ENCODE measurements at regions not wholly inside any gene's neighbourhood (a gene's known extent, or its start where the extent isn't known, plus 50 kb on each side); places are given as distances from the start of the nearest gene placed in this dataset.

DNA sequence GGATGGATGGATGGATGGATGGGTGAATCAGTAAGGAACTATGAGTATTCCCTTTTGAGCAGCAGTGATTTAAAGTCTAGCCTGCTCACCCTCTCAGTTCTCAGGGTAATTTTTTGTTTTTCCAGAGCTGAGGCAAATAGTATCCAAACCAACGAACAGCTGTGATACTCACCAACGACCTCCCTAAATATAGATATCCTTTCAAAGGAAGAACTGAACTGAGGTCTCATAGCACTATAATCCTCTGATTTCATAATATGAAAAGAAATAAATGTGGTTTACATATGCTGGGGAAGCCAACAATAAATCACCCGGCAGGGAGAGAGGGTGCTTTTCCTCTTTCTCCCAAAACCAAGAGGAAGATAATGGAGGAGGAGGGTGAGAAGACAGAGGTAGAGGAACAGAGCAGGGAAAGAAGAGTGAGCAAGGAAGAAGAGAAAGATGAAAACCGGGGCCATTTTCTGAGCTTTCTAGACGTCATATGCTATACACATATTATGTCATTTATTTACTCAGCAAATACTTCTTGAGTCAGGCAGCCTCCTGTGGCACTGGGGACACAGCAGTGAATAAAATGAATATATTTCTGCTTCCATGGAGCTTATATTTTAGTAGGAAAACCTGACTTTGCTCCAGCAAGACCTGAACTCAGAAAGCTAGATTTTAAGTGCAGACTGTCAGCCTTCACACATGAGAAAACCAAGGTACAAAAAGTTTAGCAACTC lies 710.7 kb upstream of the TBX3 start:
- Mint-ChIP-seq H3K4me1 (ENCODE audit: low read depth) (no peaks in the 10 kb centered on the region), H3K27ac (no peak overlapping the region), H3K4me3 (no peak overlapping the region), H3K27me3 (ENCODE audit: insufficient read depth) (no peaks in the 10 kb centered on the region), H3K9me3 (peaks cover 29% of the 10 kb centered on the region), H3K36me3 (ENCODE audit: low read depth) (no peaks in the 10 kb centered on the region)
- no peak for DNase-seq (ENCODE audit: low spot score)
- intact Hi-C loops (cut with micrococcal nuclease): no loop called here

DNA sequence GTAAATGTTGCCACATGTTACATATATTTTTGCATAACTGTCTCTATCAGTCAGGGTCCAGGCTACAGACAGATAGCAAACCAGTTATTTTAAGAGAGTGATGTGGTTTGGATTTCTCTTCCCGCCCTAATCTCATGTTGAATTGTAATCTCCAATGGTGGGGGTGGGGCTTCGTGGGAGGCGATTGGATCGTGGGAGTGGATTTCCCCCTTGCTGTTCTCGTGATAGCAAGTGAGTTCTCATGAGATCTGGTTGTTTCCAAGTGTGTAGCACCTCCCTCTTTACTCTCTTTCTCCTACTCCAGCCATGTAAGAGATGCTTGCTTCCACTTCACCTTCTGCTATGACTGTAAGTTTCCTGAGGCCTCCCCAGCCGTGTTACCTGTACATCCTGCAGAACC lies 704.2 kb upstream of the TBX3 start:
- no peak for DNase-seq (ENCODE audit: low spot score)
- Mint-ChIP-seq H3K9me3 (peaks cover 7% of the 10 kb centered on the region), H3K4me1 (ENCODE audit: low read depth) (no peaks in the 10 kb centered on the region), H3K36me3 (ENCODE audit: low read depth) (no peaks in the 10 kb centered on the region), H3K27me3 (ENCODE audit: insufficient read depth) (no peaks in the 10 kb centered on the region), H3K4me3 (no peak overlapping the region), H3K27ac (no peak overlapping the region)
- intact Hi-C loops (cut with micrococcal nuclease): no loop called here

DNA sequence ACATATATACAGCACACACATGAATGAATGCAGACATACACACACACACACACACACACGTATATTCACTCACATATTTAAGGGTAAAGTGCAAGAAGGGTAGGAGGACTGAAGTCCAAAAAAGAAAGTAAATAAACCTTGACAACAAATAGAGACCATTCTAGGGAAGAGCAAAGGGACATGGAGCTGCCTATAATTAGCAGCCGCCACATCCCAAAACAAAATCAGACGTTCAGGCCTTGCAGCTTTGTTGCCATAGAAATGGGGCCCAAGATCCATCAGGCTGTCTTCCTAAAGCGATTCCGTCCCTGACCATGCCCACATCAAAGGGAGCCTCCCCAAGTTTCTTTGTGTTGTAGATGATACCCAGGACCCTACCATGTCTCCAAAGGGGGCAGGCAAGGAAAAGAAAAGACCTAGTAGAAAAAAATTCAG lies 703.5 kb upstream of the TBX3 start:
- no peak for DNase-seq (ENCODE audit: low spot score)
- intact Hi-C loops (cut with micrococcal nuclease): no loop called here
- peaks cover 6% of the 10 kb centered on the region for H3K27me3 Mint-ChIP-seq (ENCODE audit: insufficient read depth)
- H3K9me3 Mint-ChIP-seq: peaks cover 7% of the 10 kb centered on the region
- no peak overlapping the region for H3K4me3 Mint-ChIP-seq
- H3K27ac Mint-ChIP-seq: no peak overlapping the region
- H3K36me3 Mint-ChIP-seq (ENCODE audit: low read depth): no peaks in the 10 kb centered on the region
- no peaks in the 10 kb centered on the region for H3K4me1 Mint-ChIP-seq (ENCODE audit: low read depth)

DNA sequence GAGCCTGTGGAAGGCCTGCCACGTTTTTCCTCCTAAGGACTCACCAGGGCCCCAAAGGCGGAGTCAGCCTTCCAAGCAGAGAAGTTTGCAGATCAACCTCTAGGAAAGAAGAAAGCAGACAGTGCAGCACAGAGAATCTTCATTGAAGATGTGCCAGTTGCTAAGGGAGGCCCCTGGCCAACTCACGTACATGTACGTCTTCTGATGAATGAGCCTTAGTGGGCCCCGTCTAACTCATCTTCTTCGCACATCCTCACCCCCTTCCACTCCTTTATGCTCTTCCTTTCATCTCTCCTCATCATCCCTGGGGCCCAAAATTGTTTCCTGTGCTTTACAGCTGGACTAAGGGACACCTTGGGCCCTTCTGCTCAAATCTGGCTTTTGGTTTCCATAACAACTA lies 703.0 kb upstream of the TBX3 start:
- DNase-seq (ENCODE audit: low spot score): no peak
- no peak overlapping the region for H3K4me3 Mint-ChIP-seq
- intact Hi-C loops (cut with micrococcal nuclease): no loop called here
- H3K9me3 Mint-ChIP-seq: peaks cover 7% of the 10 kb centered on the region
- no peak overlapping the region for H3K27ac Mint-ChIP-seq
- no peaks in the 10 kb centered on the region for H3K4me1 Mint-ChIP-seq (ENCODE audit: low read depth)
- H3K27me3 Mint-ChIP-seq (ENCODE audit: insufficient read depth): peaks cover 6% of the 10 kb centered on the region
- H3K36me3 Mint-ChIP-seq (ENCODE audit: low read depth): no peaks in the 10 kb centered on the region

DNA sequence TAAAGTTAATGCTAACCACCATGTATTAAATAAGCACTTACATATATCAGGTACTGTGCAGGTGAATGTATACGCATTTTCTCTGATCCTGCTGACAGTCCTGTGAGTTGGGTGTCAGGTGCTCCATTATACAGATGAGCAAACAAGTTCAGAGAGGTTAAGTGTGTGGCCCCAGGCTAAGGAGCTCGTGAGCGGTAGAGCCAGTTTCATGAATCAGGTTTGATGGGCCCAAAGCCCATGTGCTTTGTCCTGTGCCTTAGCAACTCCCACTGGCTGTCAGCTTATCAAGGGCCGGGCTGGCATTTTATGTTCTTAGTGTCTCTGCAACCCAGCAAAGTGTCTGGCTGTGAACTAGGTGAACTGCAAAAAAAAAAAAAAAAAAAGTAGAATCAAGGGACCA lies 701.2 kb upstream of the TBX3 start:
- Mint-ChIP-seq H3K27ac (no peak overlapping the region), H3K4me3 (no peak overlapping the region), H3K36me3 (ENCODE audit: low read depth) (no peaks in the 10 kb centered on the region), H3K27me3 (ENCODE audit: insufficient read depth) (peaks cover 8% of the 10 kb centered on the region), H3K9me3 (peaks cover 7% of the 10 kb centered on the region), H3K4me1 (ENCODE audit: low read depth) (no peaks in the 10 kb centered on the region)
- intact Hi-C loops (cut with micrococcal nuclease): no loop called here
- DNase-seq (ENCODE audit: low spot score): no peak

DNA sequence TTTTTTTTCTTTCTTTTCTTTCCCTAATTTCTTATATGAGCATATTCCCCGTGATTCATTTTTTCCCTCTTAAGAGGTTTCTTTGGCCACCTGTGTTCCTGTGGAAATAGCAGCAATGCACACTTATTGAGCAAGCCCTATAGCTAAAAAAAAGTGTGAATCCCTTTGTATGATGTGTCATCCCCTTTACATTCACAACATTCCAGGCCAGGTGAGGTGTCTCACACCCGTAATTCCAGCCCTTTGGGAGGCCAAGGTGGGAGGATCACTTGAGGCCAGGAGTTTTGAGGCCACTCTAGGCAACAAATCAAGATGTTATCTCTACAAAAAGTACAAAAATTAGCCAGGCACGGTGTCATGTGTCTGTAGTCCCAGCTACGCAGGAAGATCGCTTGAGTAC lies 700.4 kb upstream of the TBX3 start:
- no peaks in the 10 kb centered on the region for H3K36me3 Mint-ChIP-seq (ENCODE audit: low read depth)
- DNase-seq (ENCODE audit: low spot score): no peak
- intact Hi-C loops (cut with micrococcal nuclease): no loop called here
- H3K4me1 Mint-ChIP-seq (ENCODE audit: low read depth): no peaks in the 10 kb centered on the region
- H3K4me3 Mint-ChIP-seq: no peak overlapping the region
- H3K9me3 Mint-ChIP-seq: peaks cover 7% of the 10 kb centered on the region
- H3K27ac Mint-ChIP-seq: no peak overlapping the region
- peaks cover 8% of the 10 kb centered on the region for H3K27me3 Mint-ChIP-seq (ENCODE audit: insufficient read depth)

DNA sequence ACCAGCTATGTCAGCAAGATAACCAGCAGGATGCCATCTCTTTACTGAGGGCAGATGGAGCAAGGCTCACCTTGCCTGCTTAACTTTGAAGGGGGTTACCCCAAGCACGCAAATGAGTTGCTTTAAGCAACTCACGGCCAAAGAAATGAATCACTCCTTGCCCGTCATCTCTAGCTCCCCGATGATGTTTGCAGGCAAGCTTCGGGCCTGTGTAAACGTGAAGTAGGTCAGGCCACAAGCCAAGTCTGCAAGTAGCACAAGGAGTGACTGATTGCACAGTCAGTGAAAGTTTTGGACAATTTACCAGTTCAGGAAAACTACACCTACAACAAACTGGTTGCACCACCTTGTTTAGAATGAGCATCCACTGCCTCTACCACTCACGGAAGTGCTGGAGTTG lies 699.7 kb upstream of the TBX3 start:
- intact Hi-C loops (cut with micrococcal nuclease): no loop called here
- peaks cover 8% of the 10 kb centered on the region for H3K27me3 Mint-ChIP-seq (ENCODE audit: insufficient read depth)
- H3K36me3 Mint-ChIP-seq (ENCODE audit: low read depth): no peaks in the 10 kb centered on the region
- DNase-seq (ENCODE audit: low spot score): no peak
- H3K4me3 Mint-ChIP-seq: no peak overlapping the region
- H3K4me1 Mint-ChIP-seq (ENCODE audit: low read depth): no peaks in the 10 kb centered on the region
- peaks cover 7% of the 10 kb centered on the region for H3K9me3 Mint-ChIP-seq
- H3K27ac Mint-ChIP-seq: no peak overlapping the region

DNA sequence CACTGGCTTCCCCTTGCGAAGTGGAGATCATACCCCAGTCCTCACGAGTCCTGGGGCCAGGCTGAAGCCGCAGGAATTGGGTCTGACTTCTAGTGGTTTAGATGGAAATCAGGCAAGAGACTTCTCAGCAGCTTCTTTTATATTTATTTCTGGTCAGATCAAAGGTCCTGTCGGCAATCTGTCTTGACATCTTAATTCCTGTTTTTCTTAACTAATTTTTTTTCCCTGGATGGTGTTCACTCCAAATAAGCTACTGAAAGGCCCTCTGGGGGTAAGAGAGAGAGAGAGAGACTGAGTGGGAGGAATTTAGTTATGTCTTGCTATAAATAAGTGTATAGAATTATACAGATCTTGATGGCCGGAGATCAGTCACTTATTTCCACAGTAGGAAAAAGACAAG lies 698.7 kb upstream of the TBX3 start:
- H3K27me3 Mint-ChIP-seq (ENCODE audit: insufficient read depth): peaks cover 8% of the 10 kb centered on the region
- H3K4me3 Mint-ChIP-seq: no peak overlapping the region
- intact Hi-C loops (cut with micrococcal nuclease): no loop called here
- no peaks in the 10 kb centered on the region for H3K4me1 Mint-ChIP-seq (ENCODE audit: low read depth)
- no peaks in the 10 kb centered on the region for H3K36me3 Mint-ChIP-seq (ENCODE audit: low read depth)
- H3K9me3 Mint-ChIP-seq: peaks cover 11% of the 10 kb centered on the region
- no peak for DNase-seq (ENCODE audit: low spot score)
- H3K27ac Mint-ChIP-seq: no peak overlapping the region

DNA sequence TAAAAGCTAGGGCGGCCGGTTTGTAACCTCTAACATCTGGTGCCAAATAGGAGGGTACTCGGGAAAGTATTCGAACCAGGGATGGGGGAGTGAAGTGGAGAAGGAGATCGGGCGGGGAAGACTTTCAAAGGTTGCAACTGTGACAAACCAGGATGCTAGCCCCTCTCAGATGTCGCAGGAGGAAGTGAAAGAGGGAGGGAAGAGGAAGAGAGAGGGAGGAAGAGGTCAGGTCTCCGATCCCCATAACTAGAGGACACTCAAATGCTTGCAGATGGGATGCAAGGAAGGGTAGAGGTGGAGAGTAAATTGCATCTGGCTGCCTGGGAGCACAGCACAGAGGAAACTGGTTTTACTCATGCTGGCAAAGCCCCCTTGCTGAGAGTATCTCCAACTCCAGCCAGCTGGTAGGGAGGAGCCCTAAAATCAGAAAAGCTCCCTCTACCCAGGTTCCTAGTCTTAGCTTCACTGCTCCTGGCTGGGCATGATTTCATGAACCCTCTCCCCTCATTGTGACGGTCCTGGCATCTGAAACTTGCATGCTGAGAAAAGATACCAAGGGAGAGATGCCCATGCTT lies 696.7 kb upstream of the TBX3 start:
- Mint-ChIP-seq H3K27me3 (ENCODE audit: insufficient read depth) (peaks cover 8% of the 10 kb centered on the region), H3K27ac (no peak overlapping the region), H3K9me3 (peaks cover 5% of the 10 kb centered on the region), H3K4me3 (no peak overlapping the region), H3K36me3 (ENCODE audit: low read depth) (no peaks in the 10 kb centered on the region), H3K4me1 (ENCODE audit: low read depth) (peaks cover under 1% of the 10 kb centered on the region)
- intact Hi-C loops (cut with micrococcal nuclease): no loop called here
- DNase-seq (ENCODE audit: low spot score): no peak

DNA sequence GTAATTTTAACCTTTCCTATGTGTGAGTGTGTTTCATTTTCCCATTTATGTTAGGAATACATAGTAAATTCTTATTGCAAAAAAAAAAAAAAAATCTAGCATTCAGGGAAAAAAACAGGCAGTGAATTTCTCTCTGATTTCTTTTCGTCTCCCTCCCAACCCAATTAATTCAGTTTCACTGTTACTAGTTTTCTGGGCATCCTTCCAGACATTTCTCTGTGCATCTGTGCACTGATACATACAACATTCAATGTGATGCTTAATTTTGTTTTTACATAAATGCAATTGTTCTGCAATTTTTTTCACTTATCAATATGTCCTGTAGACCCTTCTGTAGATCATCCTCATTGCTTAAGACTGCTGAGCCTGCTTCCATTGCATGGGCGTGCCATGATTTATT lies 694.3 kb upstream of the TBX3 start:
- H3K4me1 Mint-ChIP-seq (ENCODE audit: low read depth): peaks cover 9% of the 10 kb centered on the region
- peaks cover 25% of the 10 kb centered on the region for H3K9me3 Mint-ChIP-seq
- intact Hi-C loops (cut with micrococcal nuclease): no loop called here
- no peak overlapping the region for H3K4me3 Mint-ChIP-seq
- no peak for DNase-seq (ENCODE audit: low spot score)
- no peak overlapping the region for H3K27ac Mint-ChIP-seq
- no peaks in the 10 kb centered on the region for H3K36me3 Mint-ChIP-seq (ENCODE audit: low read depth)
- peaks cover 8% of the 10 kb centered on the region for H3K27me3 Mint-ChIP-seq (ENCODE audit: insufficient read depth)

DNA sequence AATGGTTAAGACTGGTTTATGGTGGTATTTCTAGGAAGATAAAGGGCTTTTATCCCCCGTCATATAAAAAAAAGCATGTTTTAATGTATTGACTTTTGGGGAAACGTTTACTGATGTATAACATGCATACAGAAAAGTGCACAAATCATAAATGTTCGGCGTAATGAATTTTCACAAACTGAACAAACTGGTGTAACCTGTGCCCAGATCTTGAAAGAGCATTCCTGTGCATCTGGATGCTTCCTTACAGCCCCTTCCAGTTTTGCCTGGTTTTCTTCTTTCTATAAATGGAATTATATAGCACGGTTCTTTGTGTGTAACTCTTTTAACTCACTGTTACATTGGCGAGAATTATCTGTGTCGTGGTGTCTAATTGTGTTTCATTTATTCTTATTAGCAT lies 693.8 kb upstream of the TBX3 start:
- intact Hi-C loops (cut with micrococcal nuclease): no loop called here
- Mint-ChIP-seq H3K27ac (no peak overlapping the region), H3K27me3 (ENCODE audit: insufficient read depth) (peaks cover 5% of the 10 kb centered on the region), H3K9me3 (peaks cover 26% of the 10 kb centered on the region), H3K4me3 (no peak overlapping the region), H3K4me1 (ENCODE audit: low read depth) (peaks cover 9% of the 10 kb centered on the region), H3K36me3 (ENCODE audit: low read depth) (no peaks in the 10 kb centered on the region)
- no peak for DNase-seq (ENCODE audit: low spot score)

DNA sequence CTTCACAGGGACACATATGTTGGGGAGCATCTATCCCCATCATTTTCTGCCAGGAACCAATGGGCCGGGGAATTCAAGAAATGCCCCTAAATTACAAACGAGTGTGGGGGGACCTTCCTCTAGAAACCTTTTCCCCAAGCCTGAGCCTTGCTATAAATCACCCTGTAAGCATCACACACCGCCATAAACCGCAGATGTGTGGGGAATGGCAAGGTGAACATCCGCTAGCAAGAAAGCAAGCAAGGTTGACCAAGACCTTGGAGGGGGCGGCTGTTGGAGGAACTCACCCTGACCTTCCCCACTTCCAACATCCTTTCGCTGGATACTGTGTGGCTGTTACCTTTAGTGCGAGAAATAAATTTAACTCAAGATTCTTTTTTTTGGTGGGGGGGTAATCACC lies 693.3 kb upstream of the TBX3 start:
- Mint-ChIP-seq H3K27me3 (ENCODE audit: insufficient read depth) (peaks cover 2% of the 10 kb centered on the region), H3K36me3 (ENCODE audit: low read depth) (no peaks in the 10 kb centered on the region), H3K4me3 (no peak overlapping the region)

DNA sequence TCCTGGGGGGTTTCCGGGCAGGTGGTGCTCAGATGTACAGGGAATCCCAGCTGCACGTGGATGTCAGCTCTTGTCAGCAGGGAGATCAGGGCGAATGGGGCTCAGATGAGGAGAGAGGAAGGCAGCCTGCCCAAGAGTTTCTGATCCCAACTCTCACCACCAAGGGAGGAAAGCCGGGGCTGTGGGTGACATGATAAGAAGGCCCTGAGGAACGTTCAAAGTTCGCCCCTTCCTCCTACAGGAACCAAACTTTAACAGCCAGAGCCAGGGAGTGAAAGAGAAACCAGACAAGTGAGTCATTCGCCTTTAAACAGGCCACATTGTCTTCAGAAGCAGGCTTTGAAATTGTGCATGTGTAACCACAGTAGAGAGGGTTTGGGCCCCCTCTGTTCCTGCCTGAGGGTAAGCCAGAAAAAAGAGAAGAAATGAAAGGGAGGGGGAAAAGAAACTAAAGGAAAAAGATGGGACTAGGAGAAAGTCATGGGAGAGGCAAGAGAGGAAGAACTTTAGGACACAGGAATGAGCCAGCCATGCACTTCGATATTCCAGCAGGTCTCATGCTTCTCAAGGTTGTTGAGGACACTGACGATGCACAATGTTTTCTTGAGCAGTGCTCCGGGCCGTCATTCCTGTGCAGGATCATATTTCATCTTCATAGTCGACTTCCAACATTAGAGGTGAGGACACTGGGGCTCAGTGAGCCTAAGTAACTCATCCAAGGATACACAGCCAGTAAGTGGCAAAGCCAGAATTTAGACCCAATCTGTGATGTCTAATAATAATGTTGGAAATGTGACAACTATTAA lies 691.4 kb upstream of the TBX3 start:
- Mint-ChIP-seq H3K27me3 (ENCODE audit: insufficient read depth) (peaks cover under 1% of the 10 kb centered on the region), H3K9me3 (peaks cover 36% of the 10 kb centered on the region), H3K36me3 (ENCODE audit: low read depth) (no peaks in the 10 kb centered on the region), H3K4me1 (ENCODE audit: low read depth) (peaks cover 9% of the 10 kb centered on the region), H3K27ac (peak overlapping the region; percentile 43), H3K4me3 (no peak overlapping the region)
- no peak for DNase-seq (ENCODE audit: low spot score)
- intact Hi-C loops (cut with micrococcal nuclease): no loop called here

More for the DNA sequence above, 693.3 kb upstream of the TBX3 start:
- Mint-ChIP-seq H3K27ac (no peak overlapping the region), H3K4me1 (ENCODE audit: low read depth) (peaks cover 9% of the 10 kb centered on the region), H3K9me3 (peaks cover 32% of the 10 kb centered on the region)
- intact Hi-C loops (cut with micrococcal nuclease): no loop called here
- DNase-seq (ENCODE audit: low spot score): no peak
